SJSA1 (cell line): ENCODE measurements at regions not wholly inside any gene's neighbourhood (a gene's known extent, or its start where the extent isn't known, plus 50 kb on each side); places are given as distances from the start of the nearest gene placed in this dataset.
"Not testable (repeated sequence)": the region's sequence is repeated elsewhere in the genome, so short reads cannot be mapped to it uniquely, and the experiment has no call there.

ENCODE experiments used
- DNase-seq, 2 experiments: peaks; one replicate each; pipeline ENCODE4 v3.0.0-alpha.2; 2015 to 2020; ENCODE audit warnings: low spot score in 2 of 2, low read depth in 1 of 2
- H3K27ac ChIP-seq: fragments of 250-450 bp; sonication (Bioruptor Pico); 2 replicates; pipeline ENCODE4 v1.5.1; 2020; ENCODE audit warnings: mild to moderate bottlenecking, moderate library complexity
- H3K27me3 ChIP-seq: fragments of 250-450 bp; sonication (Bioruptor Pico); replicated peaks from 2 replicates; pipeline ENCODE4 v1.5.1; 2020; ENCODE audit warnings: mild to moderate bottlenecking, moderate library complexity
- H3K36me3 ChIP-seq: fragments of 250-450 bp; sonication (Bioruptor Pico); 2 replicates; pipeline ENCODE4 v1.5.1; 2020; ENCODE audit warnings: mild to moderate bottlenecking
- H3K4me1 ChIP-seq: fragments of 250-450 bp; sonication (Bioruptor Pico); replicated peaks from 2 replicates; pipeline ENCODE4 v1.6.1; 2021; ENCODE audit warnings: mild to moderate bottlenecking
- H3K4me3 ChIP-seq: fragments of 250-450 bp; sonication (Bioruptor Pico); 2 replicates; pipeline ENCODE4 v1.5.1; 2020; ENCODE audit warnings: mild to moderate bottlenecking
- H3K9me3 ChIP-seq: fragments of 250-450 bp; sonication (Bioruptor Pico); replicated peaks from 2 replicates; pipeline ENCODE4 v1.5.1; 2020; ENCODE audit warnings: mild to moderate bottlenecking

- no peak for DNase-seq
- H3K4me3 ChIP-seq = no peak overlapping the region
- H3K27ac ChIP-seq = no peak overlapping the region
- no peaks in the 10 kb centered on the region for H3K4me1 ChIP-seq
- no peaks in the 10 kb centered on the region for H3K27me3 ChIP-seq
- no peaks in the 10 kb centered on the region for H3K36me3 ChIP-seq
- no peaks in the 10 kb centered on the region; the same call in none of the 2 replicates for H3K9me3 ChIP-seq
These were observed 1383.8 kb upstream of the MAP3K7 start for GRCh38 chr6:91970700-91971099.

DNA sequence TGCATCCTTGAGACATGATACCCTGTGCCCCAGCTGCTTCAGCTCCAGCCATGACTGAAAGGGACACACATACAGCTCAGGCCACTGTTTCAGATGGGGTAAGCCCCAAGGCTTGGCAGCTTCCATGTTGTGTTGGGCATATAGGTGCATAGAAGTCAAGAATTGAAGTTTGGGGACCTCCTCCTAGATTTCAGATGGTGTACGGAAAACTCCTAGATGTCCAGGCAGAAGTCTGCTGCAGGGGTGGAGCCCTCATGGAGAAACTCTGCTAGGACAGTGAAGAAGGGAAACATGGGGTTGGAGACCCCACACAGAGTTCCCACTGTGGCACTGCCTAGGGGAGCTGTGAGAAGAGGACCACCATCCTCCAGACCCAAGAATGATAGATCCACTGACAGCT lies 1379.0 kb upstream of the MAP3K7 start:
- Histone ChIP-seq H3K4me3 (no peak overlapping the region), H3K9me3 (no peaks in the 10 kb centered on the region; the same call in none of the 2 replicates), H3K27me3 (no peaks in the 10 kb centered on the region), H3K36me3 (no peaks in the 10 kb centered on the region), H3K4me1 (no peaks in the 10 kb centered on the region), H3K27ac (no peak overlapping the region)
- no peak for DNase-seq

GRCh38 chr6:91961671-91962070 lies 1374.8 kb upstream of the MAP3K7 start:
- Histone ChIP-seq H3K27ac (no peak overlapping the region), H3K4me3 (no peak overlapping the region), H3K36me3 (no peaks in the 10 kb centered on the region), H3K4me1 (no peaks in the 10 kb centered on the region), H3K27me3 (no peaks in the 10 kb centered on the region), H3K9me3 (no peaks in the 10 kb centered on the region; the same call in 1 of the 2 replicates)
- DNase-seq = no peak

- H3K4me3 ChIP-seq = no peak overlapping the region
- no peaks in the 10 kb centered on the region for H3K4me1 ChIP-seq
- no peaks in the 10 kb centered on the region for H3K27me3 ChIP-seq
- no peak overlapping the region for H3K27ac ChIP-seq
- no peaks in the 10 kb centered on the region for H3K36me3 ChIP-seq
- no peaks in the 10 kb centered on the region; the same call in 1 of the 2 replicates for H3K9me3 ChIP-seq
- no peak for DNase-seq
These were observed 1374.4 kb upstream of the MAP3K7 start for GRCh38 chr6:91961236-91961635.

GRCh38 chr6:91941838-91942237 lies 1355.0 kb upstream of the MAP3K7 start:
- Histone ChIP-seq H3K27ac (no peak overlapping the region), H3K27me3 (no peaks in the 10 kb centered on the region), H3K4me1 (no peaks in the 10 kb centered on the region), H3K4me3 (no peak overlapping the region), H3K9me3 (no peaks in the 10 kb centered on the region; the same call in 1 of the 2 replicates), H3K36me3 (no peaks in the 10 kb centered on the region)
- no peak for DNase-seq

GRCh38 chr6:91940801-91941200 lies 1353.9 kb upstream of the MAP3K7 start:
- no peak for DNase-seq
- no peaks in the 10 kb centered on the region for H3K4me1 ChIP-seq
- no peaks in the 10 kb centered on the region; the same call in 1 of the 2 replicates for H3K9me3 ChIP-seq
- H3K36me3 ChIP-seq = no peaks in the 10 kb centered on the region
- no peak overlapping the region for H3K27ac ChIP-seq
- H3K27me3 ChIP-seq = no peaks in the 10 kb centered on the region
- H3K4me3 ChIP-seq = no peak overlapping the region

DNA sequence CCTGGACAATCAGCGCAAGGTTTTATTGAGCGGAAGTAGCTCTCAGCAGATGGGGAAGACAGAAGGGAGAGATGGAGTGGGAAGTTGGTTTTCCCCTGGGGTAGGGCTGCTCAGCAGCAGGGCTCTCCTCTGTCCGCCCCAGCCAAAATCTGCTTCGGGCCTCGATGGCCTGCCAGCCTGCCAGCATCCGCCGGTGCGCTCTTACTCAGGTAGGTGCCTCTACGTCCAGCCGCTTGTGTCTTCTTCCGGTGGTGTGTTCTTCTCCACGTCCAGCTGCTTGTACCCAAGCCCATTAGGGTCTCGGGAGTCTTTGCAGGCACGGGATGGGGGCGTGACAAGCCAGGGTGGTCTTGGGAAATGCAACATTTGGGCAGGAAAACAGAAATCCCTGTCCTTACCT lies 1340.0 kb upstream of the MAP3K7 start:
- Histone ChIP-seq H3K9me3 (no peaks in the 10 kb centered on the region), H3K27me3 (no peaks in the 10 kb centered on the region), H3K4me3 (no peak overlapping the region), H3K36me3 (no peaks in the 10 kb centered on the region), H3K27ac (no peak overlapping the region), H3K4me1 (no peaks in the 10 kb centered on the region)
- no peak for DNase-seq

DNA sequence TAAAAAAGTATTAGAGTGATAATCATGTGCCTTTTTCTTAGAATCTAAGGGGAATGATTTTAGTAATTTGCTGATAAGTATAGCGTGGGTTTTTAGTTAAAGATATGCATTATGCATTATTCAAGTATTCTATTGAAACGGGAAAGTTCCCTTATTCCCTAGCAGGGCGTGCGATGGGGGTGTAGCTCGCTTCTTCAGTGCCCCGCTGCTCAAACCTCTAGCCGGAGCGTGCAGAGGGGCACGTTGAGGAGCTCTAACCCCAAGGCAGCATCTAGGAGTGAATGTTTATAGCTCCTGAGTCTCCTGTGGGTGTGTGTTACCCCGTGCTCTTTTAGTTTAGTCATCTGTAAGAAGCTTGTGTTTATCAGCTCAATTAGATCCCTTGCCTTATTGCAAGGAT lies 1339.5 kb upstream of the MAP3K7 start:
- DNase-seq = no peak
- H3K27ac ChIP-seq = no peak overlapping the region
- H3K27me3 ChIP-seq = no peaks in the 10 kb centered on the region
- H3K4me3 ChIP-seq = no peak overlapping the region
- H3K36me3 ChIP-seq = no peaks in the 10 kb centered on the region
- H3K4me1 ChIP-seq = no peaks in the 10 kb centered on the region
- no peaks in the 10 kb centered on the region for H3K9me3 ChIP-seq

DNA sequence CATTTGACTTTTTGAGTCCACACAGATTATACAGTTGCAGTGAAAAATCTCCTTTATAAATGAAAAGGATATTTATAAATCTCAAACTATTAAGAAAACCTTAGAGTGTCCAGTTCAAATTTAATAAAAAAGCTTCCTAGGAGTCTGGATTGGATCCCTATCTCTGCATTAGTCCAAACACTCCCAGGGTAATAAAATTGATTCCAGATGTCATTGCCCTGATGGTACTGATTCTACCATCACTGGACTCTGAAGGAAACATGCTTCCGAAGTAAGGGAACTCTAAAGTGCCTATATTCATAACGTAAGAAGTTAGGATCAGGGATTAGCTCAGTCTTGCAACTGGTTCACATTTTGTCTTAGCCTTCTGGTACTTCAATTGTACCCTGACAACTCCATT lies 1325.1 kb upstream of the MAP3K7 start:
- DNase-seq = no peak

GRCh38 chr6:91904586-91905164 lies 1317.8 kb upstream of the MAP3K7 start:
- no peaks in the 10 kb centered on the region for H3K4me1 ChIP-seq
- H3K27me3 ChIP-seq = no peaks in the 10 kb centered on the region
- no peaks in the 10 kb centered on the region for H3K9me3 ChIP-seq
- no peak for DNase-seq
- no peaks in the 10 kb centered on the region for H3K36me3 ChIP-seq
- H3K27ac ChIP-seq = no peak overlapping the region
- no peak overlapping the region for H3K4me3 ChIP-seq

More for the DNA sequence above, 1325.1 kb upstream of the MAP3K7 start:
- Histone ChIP-seq H3K27ac (no peak overlapping the region), H3K4me1 (no peaks in the 10 kb centered on the region), H3K9me3 (no peaks in the 10 kb centered on the region), H3K27me3 (no peaks in the 10 kb centered on the region), H3K4me3 (no peak overlapping the region), H3K36me3 (no peaks in the 10 kb centered on the region)

DNA sequence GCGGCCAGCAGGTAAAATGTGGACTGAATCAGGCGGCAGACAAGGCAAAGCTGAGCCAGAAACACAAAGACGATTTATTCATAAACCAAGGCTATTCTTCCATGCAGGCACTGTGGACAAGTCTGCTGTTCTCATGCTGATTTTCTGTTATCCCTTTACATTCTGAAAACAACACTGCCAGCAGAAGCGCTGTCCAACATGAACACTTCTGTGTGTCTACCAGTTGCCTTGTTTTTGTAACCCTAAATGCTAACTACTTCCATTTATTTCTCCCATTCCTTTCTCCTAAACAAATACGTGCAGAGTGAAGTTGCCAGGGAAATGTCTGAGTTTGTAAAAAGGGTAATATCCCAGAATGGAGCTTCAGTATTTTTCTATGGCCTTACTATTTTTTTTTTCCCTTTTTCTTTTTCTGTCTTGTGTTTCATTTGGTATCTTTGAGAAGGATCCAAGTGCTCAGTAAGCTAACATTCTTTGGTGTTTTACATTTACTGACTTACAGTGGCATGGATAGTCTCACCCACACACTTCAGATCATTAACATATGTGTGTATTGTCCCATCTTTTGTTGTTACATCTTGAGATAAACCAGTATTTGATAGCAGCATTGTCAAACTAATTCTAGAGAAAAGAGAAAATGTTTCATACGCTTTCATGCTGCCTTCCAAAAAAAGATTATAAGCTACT lies 1308.9 kb upstream of the MAP3K7 start:
- no peak for DNase-seq
- H3K9me3 ChIP-seq = no peaks in the 10 kb centered on the region; the same call in 1 of the 2 replicates
- no peaks in the 10 kb centered on the region for H3K36me3 ChIP-seq
- H3K27me3 ChIP-seq = no peaks in the 10 kb centered on the region
- no peak overlapping the region for H3K4me3 ChIP-seq
- no peak overlapping the region for H3K27ac ChIP-seq
- no peaks in the 10 kb centered on the region for H3K4me1 ChIP-seq

DNA sequence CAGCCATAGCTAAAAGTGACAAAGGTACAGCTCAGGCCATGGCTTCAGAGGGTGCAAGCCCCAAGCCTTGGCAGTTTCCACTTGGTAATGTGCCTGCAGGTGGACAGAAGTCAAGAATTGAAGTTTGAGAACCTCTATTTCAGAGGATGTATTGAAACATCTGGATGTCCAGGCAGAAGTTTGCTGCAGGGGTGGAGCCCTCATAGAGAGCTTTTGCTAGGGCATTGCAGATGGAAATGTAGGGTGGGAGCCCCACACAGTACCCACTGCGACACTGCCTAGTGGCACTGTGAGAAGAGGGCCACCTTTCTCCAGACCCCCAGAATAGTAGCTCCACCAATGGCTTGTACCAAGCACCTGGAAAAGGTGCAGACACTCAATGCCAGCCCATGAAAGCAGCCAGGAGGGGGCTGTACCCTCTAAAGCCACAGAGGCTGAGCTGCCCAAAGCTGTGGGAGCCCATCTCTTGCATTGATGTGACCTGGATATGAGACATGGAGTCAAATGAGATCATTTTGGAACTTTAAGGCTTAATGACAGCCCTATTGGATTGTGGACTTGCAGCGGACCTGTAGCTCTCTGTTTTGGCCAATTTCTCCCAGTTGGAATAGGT lies 1299.4 kb upstream of the MAP3K7 start:
- Histone ChIP-seq H3K4me1 (no peaks in the 10 kb centered on the region), H3K36me3 (no peaks in the 10 kb centered on the region), H3K4me3 (no peak overlapping the region), H3K27ac (no peak overlapping the region), H3K27me3 (no peaks in the 10 kb centered on the region), H3K9me3 (no peaks in the 10 kb centered on the region)
- no peak for DNase-seq

- not testable (repeated sequence) for H3K4me3 ChIP-seq, H3K27ac ChIP-seq, H3K27me3 ChIP-seq, H3K9me3 ChIP-seq, DNase-seq, H3K36me3 ChIP-seq, H3K4me1 ChIP-seq
These were observed 1294.9 kb upstream of the MAP3K7 start for GRCh38 chr6:91881791-91882190.

- Histone ChIP-seq H3K27me3 (no peaks in the 10 kb centered on the region), H3K27ac (no peak overlapping the region), H3K4me3 (no peak overlapping the region), H3K4me1 (no peaks in the 10 kb centered on the region), H3K36me3 (no peaks in the 10 kb centered on the region), H3K9me3 (0 out of 2 replicates have a peak, but pooled peaks cover 2% of the 10 kb centered on the region)
- DNase-seq = no peak
These were observed 1292.6 kb upstream of the MAP3K7 start for GRCh38 chr6:91879386-91879995.
